GM18517 (cell line): ENCODE measurements at regions not wholly inside any gene's neighbourhood (a gene's known extent, or its start where the extent isn't known, plus 50 kb on each side); places are given as distances from the start of the nearest gene placed in this dataset.
"Not testable (repeated sequence)": the region's sequence is repeated elsewhere in the genome, so short reads cannot be mapped to it uniquely, and the experiment has no call there.

Experiments used
- ATAC-seq: cut with Tn5 transposase; IDR thresholded peaks from one replicate; pipeline ENCODE4 v1.9.1; 2021; ENCODE audit warnings: mild to moderate bottlenecking, moderate library complexity; ENCODE audit not compliant: unreplicated experiment

DNA sequence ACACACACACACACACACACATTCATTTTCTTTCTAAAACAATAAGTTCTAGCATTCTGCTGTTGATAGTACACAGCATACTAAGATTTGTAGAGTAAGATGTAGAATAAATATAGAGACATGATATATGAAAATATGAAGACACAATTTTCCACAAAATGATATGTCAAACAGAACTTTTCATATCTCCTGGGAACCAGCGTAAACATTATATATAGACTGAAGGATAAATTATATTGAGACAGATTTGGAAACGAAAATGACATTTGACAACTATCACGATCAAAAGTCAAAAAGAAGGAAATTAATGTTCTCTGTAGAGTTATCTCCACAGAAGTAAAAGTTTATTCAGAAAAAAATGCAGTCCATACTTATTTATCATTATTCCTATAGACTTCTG, 1605.7 kb upstream of the SLC10A2 start:
- ATAC-seq: no peak

DNA sequence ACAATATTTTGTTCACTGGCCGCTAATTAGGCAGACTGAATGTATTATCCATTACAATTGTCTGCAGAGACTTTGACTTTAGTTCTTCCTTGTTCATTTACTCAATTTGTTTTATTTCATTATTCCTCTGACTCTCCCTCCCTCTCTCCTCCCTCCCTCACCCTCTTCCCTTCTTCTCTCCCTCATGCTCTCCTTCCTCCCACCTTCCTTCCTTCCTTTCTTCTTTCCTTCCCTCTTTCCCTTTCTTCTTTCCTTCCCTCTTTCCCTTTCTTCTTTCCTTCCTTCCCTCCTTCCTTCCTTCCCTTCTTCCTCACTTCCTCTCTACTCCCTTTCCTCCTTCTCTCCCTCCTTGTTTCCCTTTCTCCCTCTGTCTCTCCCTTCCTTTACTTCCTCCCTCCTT, 1591.0 kb upstream of the SLC10A2 start:
- no peak for ATAC-seq

DNA sequence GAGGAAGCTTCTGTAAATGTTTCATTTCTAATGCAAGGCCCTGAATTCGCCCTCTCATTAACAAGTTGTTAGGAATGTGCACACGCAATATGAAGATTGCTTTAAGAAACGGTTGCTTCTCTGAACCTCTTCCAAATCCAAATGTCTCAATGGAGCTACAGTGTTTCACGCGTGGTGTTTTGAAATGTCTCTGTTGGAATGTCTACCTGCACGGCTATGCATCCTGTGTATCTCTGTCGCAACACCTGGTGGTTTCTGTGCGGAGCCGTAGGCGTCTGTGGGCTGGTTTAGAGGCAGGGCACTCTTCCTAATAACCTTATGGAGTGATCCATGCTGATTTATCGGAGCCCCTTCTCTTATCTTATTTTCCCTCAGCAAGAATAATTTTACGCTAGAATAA, 1584.2 kb upstream of the SLC10A2 start:
- no peak for ATAC-seq

DNA sequence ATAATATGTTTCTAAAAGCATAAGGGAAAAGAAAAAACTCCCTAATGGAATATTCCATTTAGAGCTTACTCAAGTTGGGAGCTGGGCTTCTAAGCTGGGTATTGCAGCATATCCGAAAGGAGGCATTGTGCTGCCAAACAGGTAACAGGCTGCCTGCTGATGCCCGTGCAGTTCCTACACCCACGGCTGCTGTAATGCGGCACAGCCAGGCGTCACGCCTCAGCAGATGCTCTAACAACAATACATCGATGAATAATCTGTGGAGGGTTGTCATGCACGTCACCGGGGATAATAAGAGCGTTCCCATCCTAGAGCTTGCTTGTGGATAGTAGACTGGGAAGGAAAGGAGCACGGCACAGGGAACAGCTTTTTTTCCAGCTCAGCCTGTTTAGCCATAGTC, 1582.1 kb upstream of the SLC10A2 start:
- ATAC-seq: no peak

DNA sequence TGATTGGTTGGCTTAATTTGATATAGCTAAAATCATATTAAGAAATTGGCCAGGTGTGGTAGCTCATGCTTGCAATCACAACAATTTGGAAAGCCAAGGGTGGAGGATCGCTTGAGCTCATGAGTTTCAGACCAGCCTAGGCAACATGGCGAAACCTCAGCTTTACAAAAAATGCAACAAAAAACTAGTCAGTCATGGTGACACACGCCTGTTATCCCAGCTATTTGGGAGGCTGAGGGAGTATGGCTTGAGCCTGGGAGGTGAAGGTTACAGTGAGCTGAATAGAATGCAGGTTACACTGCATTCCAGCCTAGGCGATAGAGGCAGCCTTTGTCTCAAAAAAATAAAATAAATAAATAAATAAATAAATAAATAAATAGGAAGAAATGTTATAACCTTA, 1579.6 kb upstream of the SLC10A2 start:
- no peak for ATAC-seq

DNA sequence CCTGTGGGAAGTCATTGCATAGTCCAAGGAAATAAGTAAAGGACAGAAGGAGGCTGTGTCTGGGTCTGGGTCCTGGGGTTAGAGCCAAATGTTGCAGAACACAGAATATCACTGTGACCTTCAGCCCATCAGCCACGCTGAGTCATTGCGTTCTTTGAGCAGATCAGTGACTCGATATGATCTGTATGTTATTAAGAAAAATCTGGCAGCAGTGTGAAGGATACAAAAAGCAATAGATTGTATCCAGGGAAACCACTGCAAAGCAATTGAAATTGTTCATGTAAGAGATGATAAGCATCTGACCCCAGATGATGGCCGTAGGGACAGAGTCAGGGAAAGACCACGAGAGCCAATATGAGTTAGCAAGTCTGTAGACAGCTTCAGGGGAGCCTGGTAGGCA, 1575.1 kb upstream of the SLC10A2 start:
- ATAC-seq: no peak

DNA sequence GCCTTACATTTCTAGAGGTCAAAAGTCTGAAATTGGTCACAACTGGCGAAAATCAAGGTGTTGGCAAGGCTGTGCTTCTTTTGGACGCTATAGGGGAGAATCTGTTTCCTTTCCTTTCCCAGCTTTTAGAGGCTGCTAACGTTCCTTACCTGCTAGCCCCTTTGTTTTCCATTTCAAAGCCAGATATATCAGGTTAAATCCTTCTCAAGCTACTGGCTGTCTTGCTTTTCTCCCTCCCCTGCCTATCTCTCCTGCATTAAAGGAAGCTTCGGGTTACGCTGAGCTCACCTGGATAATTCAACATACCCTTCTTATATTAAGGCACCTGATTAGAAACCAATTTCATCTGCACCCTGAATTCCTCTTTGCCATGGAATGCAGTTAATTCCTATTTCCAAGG, 1569.7 kb upstream of the SLC10A2 start:
- ATAC-seq: no peak

DNA sequence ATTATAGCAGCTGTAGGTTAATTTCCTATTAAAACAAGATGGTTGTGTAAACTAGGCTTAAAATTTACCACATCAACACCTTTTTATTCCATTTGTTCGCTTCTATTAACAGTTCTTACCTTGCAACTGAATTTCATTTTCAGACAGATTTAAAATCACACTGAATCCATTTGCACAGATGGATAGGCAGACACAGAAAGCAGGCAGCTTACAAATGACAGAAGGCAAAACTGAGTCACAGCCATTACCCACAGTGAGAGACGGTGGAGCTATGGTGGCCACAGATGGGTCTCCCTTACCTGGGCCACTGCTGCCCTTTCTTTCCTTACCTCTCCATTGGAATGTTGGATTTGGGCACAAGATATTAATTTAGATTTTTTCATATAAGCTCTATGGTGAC, 1567.8 kb upstream of the SLC10A2 start:
- ATAC-seq: no peak

DNA sequence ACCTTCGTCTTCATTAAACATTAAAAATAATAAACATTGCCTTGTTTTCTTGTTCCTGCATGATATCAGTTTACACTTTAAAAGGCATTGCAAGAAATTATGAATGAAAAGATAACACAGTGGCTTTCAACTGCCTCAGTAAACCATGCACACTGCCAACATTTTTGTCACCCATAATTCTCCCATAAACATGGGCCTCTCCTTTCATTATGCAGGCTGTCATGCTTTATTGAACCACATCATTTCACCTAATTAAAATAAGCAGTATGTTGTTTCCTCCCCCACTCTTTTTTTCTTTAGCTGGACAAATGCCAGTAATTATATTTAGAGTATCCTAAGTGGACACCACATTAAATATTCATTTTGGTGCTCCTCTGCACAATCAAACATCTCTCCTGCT, 1566.5 kb upstream of the SLC10A2 start:
- no peak for ATAC-seq

DNA sequence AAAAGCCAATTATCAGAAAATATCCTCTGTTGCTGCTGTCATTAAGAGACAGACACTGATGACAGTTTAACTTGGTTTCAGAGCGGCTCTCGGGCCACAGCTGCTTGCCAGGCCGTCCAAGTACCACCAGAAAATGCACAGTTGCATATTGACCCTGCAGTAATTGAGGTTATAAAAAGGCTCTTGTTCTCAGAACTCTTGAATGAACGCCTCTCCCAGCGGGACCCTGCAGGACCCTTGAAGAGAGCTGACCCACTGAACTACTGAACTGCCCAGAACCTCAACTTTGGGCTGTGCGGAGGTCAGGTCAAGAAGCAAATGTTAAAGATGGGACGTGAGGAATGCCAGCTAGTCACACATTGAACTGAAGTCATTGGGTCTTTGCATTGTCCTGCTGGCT, 1559.0 kb upstream of the SLC10A2 start:
- no peak for ATAC-seq

DNA sequence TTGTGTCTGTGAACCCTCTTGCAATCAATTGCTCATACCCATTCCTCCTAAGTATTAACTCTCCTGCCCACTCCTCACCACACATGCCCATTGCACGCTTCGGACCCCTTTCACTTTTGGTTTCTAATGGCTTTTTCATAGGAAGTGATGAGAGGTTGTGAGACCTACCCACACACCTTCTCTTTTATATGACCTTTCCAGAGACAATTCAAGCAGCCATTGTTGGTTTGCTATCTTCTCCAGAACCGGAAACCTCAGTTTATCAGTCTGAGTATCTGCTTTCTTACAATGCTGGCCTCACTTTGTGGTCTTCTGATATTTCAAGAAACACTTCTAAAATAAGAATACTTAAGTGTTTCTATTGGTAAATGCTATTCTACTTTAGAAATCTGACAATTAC, 1550.8 kb upstream of the SLC10A2 start:
- ATAC-seq: no peak

DNA sequence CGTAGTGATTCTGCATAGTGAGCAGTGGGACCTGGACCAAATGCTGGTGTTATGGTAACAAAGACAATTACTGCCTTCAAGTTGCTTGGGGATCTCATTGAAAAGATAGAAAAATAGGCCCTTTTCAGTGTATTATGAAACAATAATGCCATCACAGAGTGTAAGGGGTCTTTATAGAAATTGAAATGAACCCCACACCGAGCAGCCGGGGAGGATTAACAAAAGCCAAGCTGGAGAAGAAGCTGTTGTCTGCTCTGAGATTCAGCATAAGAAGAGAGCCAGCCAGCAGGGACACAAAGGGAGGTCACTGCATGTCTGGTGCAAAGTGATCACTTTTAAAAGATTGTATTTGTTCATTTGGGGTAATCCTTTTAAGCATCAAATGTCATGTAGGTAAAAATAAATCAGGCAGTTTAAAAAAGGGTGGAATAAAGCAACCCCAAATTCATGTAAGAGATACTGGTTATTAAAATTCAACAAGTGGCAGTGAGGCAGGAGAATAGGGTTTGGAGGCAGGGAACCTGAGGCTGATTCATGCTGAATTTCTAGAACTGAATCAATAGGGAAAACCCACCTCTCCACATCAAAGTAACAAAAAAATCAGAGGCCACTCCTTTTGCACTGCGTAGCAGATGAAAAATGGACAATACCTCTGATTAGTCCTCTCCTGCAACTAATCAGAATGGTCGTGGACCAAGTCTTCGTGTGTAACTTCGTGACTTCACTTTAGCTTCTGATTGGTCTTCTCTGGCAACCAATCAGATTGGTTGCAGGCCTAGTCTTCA, 1548.3 kb upstream of the SLC10A2 start:
- no peak for ATAC-seq

DNA sequence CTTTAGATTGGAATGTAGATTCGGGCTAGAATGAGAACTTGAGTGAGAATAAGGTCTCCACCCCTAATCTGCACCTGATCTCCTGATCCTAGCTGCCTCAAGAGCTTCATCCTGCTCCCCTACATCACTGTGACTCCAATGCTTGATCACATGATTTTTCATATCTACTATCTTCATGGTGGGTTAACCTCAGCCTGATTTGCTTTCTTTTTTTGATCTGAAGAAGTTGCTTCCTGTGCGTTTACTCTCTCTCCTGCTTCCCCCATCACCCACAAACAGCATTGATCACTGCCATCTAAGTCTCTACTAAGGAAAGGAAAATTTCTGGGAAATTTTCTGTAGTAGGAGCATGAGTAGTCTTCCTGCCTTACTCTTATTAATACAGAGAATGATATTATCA, 1542.1 kb upstream of the SLC10A2 start:
- no peak for ATAC-seq

DNA sequence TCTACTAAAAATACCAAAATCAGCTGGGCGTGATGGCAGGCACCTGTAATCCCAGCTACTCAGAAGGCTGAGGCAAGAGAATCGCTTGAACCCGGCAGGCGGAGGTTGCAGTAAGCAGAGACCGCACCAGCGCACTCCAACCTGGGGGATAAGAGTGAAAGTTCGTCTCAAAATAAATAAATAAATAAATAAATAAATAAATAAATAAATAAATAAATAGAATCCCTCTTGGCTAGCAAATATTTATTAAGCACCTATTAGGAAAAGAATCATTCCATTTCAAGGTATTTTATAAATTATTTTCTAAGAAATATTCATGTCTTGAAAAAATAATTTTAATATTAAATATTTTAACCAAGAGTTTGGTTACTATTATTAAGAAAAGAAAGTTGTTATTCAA, 1539.2 kb upstream of the SLC10A2 start:
- ATAC-seq: not testable (repeated sequence)

DNA sequence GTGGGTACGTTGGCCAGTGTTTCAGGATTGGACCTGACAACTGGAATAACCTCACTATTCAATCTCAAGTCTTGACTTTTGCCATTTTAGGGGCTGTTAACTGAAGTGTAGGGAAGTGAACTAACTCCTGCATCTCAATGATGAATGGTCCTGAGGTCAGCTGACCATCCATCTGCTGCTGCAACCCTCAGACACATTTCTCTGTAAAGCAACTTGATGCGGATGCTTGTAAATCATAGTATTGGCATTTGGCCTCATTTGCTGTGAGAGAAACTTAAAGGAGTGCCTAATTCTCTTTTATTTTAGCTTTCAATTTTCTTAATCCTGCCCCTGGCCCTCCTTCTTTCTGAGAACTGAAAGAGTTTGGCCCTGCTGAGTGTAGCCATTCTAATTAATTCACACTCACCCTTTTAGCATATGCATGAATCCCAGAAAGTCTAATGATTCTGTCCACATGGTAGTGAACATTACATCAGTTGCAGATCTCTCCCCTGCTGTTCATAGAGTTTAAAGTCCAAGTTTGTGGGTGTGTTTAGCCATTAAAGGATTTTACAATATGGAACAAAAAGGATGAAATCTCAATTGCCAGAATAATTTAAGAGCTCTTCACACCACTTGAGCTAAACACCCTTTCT, 1531.4 kb upstream of the SLC10A2 start:
- no peak for ATAC-seq

DNA sequence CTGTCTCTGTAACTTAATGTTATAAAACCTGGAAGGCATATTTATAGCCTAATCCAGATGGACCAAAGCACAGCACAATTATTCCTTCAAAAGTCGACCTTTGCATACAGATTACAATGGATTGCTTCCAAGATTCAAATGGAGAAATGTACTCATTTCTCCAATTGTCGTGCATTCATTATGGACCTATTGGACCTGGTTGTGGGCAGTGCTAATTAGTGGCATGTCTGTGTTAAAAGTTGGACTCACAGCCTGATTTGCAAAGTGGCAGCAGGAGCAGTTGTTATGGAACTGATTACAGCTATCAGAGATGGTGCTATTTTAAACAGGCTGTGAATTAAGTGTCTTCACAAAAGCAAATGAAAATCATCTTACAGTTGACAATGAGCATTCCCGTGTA, 1529.3 kb upstream of the SLC10A2 start:
- no peak for ATAC-seq

DNA sequence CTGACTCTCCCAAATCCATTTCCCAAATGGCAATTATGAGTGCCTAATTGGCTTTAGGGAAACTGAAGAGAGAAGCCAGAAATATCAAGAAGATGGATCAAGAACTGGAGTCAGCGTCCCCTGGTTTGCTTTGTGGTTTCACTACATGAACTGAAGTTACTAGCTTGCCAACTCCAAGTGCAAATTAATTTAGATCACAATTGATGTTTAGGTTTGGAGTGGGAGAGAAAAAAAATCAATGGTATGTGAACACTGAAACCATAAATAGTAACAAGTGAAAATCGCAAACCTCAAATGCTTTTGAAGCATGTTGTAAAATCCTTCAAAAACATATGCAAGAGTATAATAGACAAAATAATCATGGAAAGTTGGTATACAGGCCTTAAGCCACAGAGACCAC, 1528.6 kb upstream of the SLC10A2 start:
- ATAC-seq: no peak

DNA sequence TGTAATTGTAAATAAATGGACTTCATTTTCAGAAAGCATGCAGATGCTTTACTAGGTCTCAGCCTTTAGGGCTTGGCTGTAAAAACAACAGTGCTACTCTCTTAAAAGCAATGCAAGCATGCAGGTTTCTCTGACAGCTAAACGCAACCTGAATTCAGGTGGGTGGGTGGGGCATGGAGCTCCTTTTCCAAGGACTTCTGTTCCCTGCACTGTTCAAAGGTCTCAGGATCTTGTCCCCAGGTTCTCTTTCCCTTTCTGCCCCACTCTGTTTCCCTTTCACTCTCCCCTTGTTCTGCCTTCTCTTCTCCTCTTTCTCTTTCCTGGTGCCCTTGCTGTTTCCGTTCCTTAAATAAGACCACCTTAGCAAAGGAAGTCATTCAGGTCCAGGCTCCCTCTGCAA, 1527.5 kb upstream of the SLC10A2 start:
- no peak for ATAC-seq

DNA sequence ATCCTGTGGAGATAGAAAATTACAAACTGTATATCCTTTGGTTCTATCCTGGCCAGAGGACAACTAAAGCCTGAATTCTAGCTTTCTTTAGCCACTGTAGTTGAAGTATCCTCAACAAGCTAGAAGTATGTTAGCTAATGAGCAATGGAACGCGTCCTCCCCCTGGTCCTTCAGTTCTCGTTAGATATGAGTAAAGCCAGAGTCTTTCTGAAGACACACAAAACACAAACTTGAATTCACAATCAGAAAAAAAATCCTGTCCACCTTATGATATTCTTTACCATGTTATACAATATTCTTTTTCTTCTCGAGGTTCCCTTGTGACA, 1527.0 kb upstream of the SLC10A2 start:
- no peak for ATAC-seq

DNA sequence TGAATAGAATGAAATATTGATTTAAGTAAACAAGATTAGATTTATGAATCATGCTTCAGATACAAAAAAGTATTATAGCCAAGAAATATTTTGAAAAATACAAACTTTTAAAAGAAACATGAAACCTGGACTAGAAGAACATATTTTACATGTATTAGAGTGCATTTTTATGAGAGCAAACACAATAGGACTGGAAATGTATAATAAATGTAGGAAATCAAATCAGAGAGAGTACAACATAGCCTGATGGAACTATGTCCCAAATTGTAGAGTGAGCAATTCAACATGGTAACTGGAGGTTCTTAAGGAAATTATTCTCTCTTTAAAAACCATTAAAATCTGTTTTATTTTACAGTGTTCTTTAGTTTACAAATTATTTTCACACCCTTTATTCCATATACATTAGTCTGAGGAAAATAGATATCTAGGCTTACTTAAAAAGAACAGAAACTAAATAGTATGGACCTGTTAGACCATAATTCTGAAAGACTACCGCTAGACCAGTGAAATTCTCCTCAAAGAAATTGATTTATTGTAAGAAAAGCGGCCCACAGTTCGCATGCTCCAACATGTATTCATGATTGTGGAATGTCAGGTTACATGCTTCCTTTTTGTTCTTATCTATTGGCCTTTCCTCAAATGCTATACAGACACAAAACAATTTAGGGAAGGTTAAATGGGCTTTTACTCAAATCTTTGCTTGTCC, 1526.5 kb upstream of the SLC10A2 start:
- no peak for ATAC-seq

DNA sequence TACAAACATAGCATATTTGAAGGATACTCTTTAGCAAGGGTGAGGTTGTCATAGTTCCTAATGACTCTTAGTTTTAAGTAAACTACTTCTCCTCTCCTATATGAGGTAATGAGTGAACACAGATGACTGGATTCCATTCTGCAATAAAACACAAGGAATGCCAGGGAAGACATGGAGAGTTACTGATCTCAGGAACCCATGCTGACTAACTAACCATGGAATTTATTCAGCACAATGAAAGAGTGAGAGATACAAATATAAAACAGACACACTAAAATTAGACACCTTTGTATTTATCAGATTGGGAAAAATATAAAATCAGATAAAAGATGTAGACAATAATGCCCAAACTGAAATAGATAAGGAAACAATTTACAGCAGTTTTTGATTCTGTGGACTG, 1525.9 kb upstream of the SLC10A2 start:
- no peak for ATAC-seq

DNA sequence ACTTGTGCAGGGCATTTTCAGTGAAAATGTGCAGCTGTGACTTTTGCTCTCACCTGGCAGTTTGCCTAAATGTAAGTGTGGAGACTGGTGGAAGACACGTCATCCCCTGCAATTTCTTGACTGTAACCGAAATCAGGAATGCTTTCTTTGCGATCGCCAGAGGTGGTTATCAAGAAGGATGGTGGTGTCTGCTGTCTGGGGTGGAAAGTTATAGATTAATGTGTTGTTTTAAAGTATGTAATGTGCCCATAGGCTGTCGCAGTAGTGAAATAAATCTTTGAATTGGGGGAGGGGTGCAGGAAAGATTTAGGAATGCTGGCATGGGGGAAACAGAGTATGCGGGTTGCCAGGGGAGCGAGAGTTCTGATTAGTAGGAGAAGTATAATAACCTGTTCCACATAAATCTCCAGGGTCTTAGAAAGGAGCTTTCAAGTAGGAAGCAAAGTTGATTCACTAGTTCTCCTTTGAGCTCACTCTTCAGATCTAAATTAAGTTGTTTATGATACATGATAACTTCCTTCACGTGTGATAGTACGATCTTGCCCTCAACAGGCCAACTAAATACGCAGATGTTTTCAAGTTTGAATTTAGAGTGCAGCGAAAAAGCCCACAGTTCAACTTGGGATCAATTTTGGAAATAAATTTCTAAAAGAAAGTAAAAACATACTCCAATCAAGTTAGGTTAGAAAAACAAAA, 1520.0 kb upstream of the SLC10A2 start:
- ATAC-seq: no peak
